H1 (cell line): ENCODE measurements at regions not wholly inside any gene's neighbourhood (a gene's known extent, or its start where the extent isn't known, plus 50 kb on each side); places are given as distances from the start of the nearest gene placed in this dataset.

ENCODE experiments used
- CHD1 ChIP-seq: IDR thresholded peaks from 2 replicates; pipeline ENCODE4 v1.6.1; 2012; ENCODE audit warnings: low read depth, low read length, improper control_type of control experiment
- CHD2 ChIP-seq: IDR thresholded peaks from 2 replicates; pipeline ENCODE4 v1.6.1; 2012; ENCODE audit warnings: low read length, improper control_type of control experiment
- CHD7 ChIP-seq: fragments of 300-600 bp; sonication (generic); IDR thresholded peaks from 2 replicates; pipeline ENCODE4 v1.7.1; 2012; ENCODE audit warnings: low read length, moderate library complexity, mild to moderate bottlenecking, inconsistent platforms; ENCODE audit not compliant: insufficient replicate concordance
- GABPA ChIP-seq: IDR thresholded peaks from 2 replicates; pipeline ENCODE4 v1.6.1; 2011; ENCODE audit warnings: mild to moderate bottlenecking, low read length, moderate library complexity, borderline replicate concordance; ENCODE audit not compliant: insufficient read depth
- KDM1A ChIP-seq: fragments of 200-600, 300-600 bp; sonication (generic); IDR thresholded peaks from 2 replicates; pipeline ENCODE4 v1.7.1; 2016; ENCODE audit warnings: mild to moderate bottlenecking, low read length, borderline replicate concordance
- USF2 ChIP-seq: IDR thresholded peaks from 2 replicates; pipeline ENCODE4 v1.6.1; 2011; ENCODE audit warnings: low read length, improper control_type of control experiment

- TF ChIP-seq CHD7, result no peak
- no peak for TF ChIP-seq GABPA
- no peak for TF ChIP-seq KDM1A
- TF ChIP-seq CHD1, result no peak
- TF ChIP-seq CHD2, result no peak
- TF ChIP-seq USF2, result no peak
Observed at GRCh38 chr11:110966131-110966530, 253.9 kb upstream of the ARHGAP20 start (continued).
